ENCODE measurements at regions not wholly inside any gene's neighbourhood (a gene's known extent, or its start where the extent isn't known, plus 50 kb on each side); places are given as distances from the start of the nearest gene placed in this dataset.

- no peak for DNase-seq
Measured at GRCh38 chr6:138580040-138580439, 80.7 kb upstream of the NHSL1 start.

GRCh38 chr6:138580801-138581200, 81.5 kb upstream of the NHSL1 start:
- no peak for DNase-seq

DNA sequence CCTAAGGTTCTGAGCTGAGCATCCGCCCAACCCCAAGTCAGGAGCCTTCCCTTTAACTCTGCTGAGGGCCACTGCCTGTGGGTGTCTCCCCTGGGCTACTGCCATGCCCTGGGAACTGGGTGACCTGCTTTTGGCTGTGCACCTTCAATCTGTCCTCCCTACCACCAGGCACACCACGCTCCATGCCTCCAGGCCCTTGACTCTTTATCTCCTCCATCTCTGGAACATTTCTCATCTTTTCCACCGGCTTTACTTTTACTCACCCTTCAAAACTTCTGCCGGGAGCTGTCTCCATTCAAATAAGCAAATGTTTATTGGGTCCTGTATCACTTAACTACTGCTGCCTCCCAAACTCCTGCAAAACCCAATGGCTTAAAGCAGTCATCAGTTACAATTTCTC, 83.3 kb upstream of the NHSL1 start:
- DNase-seq = no peak

- no peak for DNase-seq
Measured at GRCh38 chr6:138586638-138587037, 87.3 kb upstream of the NHSL1 start.

- peak; percentile 65 for DNase-seq
Measured at GRCh38 chr6:138588805-138589434, 89.6 kb upstream of the NHSL1 start.

GRCh38 chr6:138590796-138591709, 91.8 kb upstream of the NHSL1 start:
- DNase-seq = peak; percentile 68

GRCh38 chr6:138592749-138593123, 93.4 kb upstream of the NHSL1 start:
- no peak for DNase-seq

DNA sequence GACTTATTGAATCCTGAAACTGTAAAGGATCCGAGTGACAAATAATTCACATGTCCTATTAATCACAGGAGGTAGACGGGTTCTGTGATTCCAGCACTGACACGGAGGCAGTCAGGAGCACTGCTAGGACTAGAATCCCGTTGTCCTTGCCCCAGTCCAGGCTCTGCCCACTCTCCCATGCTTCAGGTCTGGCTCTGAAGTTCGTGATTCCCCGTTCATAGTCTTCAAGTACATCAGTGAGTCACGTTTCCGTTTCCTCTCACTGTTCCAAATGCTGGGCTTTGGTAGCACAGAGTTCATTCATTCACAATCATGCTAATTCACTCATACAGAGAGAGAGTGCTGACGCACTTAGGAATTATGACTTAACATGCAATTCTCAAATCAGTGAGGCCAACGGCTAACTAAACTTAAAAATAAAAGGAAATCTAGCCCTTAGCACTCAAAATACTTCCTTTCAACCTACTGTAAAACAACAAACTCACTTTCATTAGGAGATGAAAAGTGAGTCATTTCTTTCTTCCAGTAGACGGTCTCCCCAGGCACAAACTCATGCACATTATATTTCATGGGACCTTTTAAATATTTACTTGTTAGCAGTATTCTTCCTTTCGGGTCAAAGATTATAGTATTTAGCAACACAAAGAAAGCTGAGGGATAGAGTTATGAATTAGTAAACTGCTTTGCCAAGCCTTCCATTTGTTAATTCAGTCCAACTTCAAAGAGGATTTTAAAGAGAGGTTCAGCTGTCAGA, 94.0 kb upstream of the NHSL1 start:
- peak; percentile 96 for DNase-seq

DNA sequence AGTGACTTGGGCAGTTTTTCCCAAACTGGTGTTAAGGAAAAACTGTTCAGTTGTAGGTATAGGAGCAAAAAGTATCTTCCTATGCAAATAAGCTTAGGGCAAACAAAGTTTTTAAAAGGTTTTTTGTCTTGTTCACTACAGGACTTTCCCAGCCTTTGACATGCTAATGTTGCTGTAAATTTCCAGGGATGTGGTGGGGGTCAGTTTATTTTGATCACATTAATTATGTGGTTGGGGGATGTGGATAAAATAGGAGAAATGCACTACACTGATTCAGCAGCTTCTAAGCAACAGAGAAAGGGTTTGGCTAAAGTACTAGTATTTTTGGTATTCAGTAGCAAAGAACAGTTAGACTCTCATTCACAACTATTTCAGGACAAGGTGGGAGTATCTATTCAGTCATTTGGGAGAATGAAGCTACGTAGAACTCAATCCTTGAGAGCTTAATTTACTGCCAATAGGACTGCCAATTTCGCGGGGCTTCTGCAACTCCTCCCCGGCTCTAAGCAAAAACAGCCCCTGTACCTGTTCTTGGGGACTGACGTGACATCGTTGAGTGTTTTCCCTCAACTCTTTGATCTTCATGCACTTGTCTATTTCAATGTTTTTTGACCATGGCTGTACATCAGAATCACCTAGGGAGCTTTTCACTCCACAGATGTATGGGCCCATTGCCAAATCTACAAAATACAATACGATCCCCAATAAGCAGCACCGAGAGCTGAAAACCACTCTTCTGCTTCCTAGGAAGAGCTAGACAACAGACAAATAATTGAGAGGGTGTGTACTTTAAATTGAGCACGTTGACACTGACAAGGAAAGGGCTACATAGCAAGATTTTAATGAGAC, 94.8 kb upstream of the NHSL1 start:
- no peak for DNase-seq

DNA sequence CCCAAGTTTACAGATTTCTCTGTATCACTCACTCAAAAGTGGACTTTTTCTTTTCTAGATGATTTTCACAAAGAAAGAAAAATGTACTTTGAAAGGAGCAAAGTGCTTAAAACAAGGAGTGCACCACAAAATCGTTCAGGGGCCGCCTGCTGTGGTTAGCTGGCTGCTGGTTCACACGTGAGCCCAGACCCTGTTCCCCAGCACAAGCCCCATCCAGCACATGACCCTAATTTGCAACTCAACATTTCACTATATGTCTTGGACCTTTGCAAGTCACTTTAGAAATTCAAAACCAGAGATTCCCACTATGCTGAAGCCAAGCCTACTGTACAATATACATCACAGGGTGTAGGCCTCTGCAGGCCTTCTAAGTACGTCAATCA, 95.5 kb upstream of the NHSL1 start:
- DNase-seq = no peak

DNA sequence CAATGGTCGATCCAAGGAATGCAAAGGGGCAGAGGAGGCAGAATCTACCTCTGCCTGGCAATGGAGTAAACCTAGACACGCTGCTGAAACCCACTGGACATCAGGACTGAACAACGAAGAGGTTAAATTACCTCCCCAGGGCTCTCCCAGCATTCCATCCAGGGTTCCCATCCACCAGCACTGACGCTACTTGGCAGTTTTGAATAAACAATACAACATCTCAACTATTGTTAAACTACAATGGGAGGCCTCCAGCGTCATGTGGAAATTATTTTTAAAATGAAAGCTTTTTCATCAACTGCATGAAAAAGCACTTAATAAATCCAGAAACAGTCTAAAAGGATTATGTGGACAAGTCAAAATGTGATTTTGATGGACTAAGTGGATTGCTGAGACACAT, 96.8 kb upstream of the NHSL1 start:
- DNase-seq = no peak

- no peak for DNase-seq
Measured at GRCh38 chr6:138596591-138596990, 97.3 kb upstream of the NHSL1 start.

GRCh38 chr6:138597336-138597735, 98.0 kb upstream of the NHSL1 start:
- DNase-seq = peak; percentile 45

GRCh38 chr6:138598562-138599173, 99.4 kb upstream of the NHSL1 start:
- DNase-seq = no peak

DNA sequence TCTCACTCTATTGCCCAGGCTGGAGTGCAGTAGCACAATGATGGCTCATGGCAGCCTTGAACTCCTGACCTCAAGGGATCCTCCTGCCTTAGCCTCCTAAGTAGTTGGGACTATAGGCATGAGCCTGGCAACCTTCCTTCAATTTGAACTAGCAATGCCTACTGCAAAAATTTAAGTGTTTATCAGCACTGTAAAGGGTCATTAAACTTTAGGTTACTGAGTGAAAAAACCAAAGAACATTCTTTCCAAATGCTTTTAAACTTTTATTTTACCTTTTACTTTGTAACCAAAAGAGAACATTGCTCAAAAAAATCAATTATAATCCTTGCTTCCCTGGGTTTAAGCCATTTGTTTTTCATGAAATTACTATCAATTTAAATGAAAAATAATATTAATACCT, 101.0 kb upstream of the NHSL1 start:
- DNase-seq = no peak

GRCh38 chr6:138600726-138601125, 101.4 kb upstream of the NHSL1 start:
- DNase-seq = peak; percentile 68

GRCh38 chr6:138601128-138601527, 101.8 kb upstream of the NHSL1 start:
- DNase-seq = no peak

DNA sequence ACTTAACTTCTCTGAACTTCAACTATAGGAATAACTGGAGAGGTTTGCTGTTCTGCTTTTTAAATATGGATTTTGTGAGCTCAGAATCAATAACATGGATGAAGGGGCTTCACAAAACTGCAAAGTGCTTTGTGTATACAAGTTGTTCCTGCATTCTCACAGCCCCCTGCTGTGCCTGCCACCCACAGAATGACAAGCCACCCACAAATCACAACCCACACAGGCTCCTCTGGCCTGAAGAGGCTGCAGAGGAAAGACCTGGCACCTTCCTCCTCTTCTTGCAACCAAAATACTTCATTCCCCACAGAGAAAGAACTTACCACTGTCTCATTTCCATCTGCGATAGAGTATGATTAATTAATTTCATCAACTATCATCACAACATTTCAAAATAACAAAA, 106.7 kb upstream of the NHSL1 start:
- no peak for DNase-seq

- DNase-seq = no peak
Measured at GRCh38 chr6:138607478-138608433, 108.5 kb upstream of the NHSL1 start.

DNA sequence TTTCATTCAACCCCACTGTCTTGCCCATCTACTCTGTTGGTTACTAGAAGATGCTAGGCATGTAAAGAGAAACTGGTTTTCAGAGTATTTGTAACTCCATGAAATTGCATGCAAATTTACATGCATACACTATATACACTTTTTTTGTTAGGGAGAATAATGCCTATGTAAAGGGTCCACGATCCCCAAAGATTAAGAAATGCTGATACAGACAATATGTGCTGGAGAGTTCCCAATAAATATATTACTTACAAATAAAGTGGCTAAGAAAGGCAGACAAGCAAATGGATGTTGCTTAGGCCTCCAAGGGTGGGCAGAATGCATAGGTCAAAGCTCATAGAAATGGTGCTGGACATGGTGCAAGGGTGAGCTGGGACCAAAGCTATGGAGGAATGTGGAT, 109.6 kb upstream of the NHSL1 start:
- no peak for DNase-seq

- DNase-seq = no peak
Measured at GRCh38 chr6:138609801-138610430, 110.6 kb upstream of the NHSL1 start.

All from fibroblast of skin of right quadriceps (primary cell).